HFFc6 (cell line): ENCODE measurements at regions not wholly inside any gene's neighbourhood (a gene's known extent, or its start where the extent isn't known, plus 50 kb on each side); places are given as distances from the start of the nearest gene placed in this dataset.

Experiments used
- DNase-seq: peaks from one replicate; pipeline ENCODE4 v3.0.0-alpha.2; 2018
- H3K27ac Mint-ChIP-seq: 2 replicates; pipeline ENCODE4 v1.8.0; 2020; ENCODE audit warnings: mild to moderate bottlenecking, mixed read lengths
- H3K27me3 Mint-ChIP-seq: 2 replicates; pipeline ENCODE4 v1.8.0; 2021; ENCODE audit warnings: mild to moderate bottlenecking, moderate library complexity, mixed read lengths; ENCODE audit not compliant: insufficient read depth
- H3K36me3 Mint-ChIP-seq: 2 replicates; pipeline ENCODE4 v1.8.0; 2021; ENCODE audit warnings: low read depth, mixed read lengths
- H3K4me1 Mint-ChIP-seq: 2 replicates; pipeline ENCODE4 v1.8.0; 2020; ENCODE audit warnings: low read depth, mixed read lengths
- H3K4me3 Mint-ChIP-seq: 2 replicates; pipeline ENCODE4 v1.8.0; 2020; ENCODE audit warnings: mild to moderate bottlenecking, moderate library complexity, mixed read lengths
- H3K9me3 Mint-ChIP-seq: 2 replicates; pipeline ENCODE4 v1.8.0; 2020; ENCODE audit warnings: mild to moderate bottlenecking, mixed read lengths
- CTCF ChIP-seq: fragments of 200-600 bp; sonication (generic); IDR thresholded peaks from 2 replicates; pipeline ENCODE4 v1.5.0; 2021; ENCODE audit warnings: antibody characterized with exemption, mild to moderate bottlenecking

- no peaks in the 10 kb centered on the region for H3K27me3 Mint-ChIP-seq
- TF ChIP-seq CTCF = no peak
- no peaks in the 10 kb centered on the region for H3K36me3 Mint-ChIP-seq
- H3K4me1 Mint-ChIP-seq = no peaks in the 10 kb centered on the region
- H3K27ac Mint-ChIP-seq = no peak overlapping the region
- no peak for DNase-seq
- H3K4me3 Mint-ChIP-seq = no peak overlapping the region
- H3K9me3 Mint-ChIP-seq = peaks cover 25% of the 10 kb centered on the region
These were observed 405.7 kb downstream of the PIK3C3 start for GRCh38 chr18:42360716-42361115.

DNA sequence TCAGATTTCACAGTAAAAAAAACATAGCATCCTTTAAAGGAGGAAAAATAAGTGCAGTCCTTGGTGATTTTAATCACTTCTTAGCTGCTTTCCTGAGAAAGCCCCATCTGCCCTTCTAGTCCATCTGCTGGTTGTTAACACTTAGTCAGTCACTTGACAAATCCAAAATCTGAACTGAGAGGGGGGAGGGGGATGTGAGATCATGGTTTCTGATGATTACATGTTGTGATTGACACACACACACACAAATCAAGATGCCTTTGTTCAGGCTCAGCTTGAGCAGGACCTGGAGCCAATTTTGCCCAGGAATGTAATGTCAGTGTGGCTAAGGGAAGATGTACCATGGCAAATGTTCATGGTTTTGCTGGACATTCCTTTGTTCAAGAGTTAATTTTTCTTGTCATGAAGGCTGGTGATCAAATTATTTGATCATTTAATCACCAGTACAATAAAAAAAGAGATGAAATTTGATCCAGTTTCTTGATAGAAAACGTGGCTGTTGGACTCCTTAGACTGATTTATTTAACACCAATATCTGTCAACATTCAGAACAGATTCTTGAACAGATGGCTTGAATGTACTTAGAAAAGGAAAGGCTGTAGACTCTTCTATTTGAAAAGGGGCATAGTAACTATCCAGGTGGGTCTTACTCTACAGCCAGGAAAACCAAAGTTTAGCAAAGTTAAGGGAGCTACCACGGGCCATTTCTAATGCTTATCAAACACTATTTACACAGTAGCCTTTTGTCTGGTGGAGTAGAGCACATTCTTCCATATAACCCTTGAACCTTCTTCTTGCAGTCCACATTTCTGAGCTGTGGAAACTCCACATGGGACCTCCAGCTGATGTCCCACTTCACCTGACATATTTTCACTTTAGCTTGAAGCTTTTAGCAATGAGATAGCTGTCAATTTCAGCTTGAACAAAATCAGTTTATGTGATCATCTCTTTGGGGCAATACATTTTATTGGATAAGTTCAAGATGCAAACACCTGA, 408.7 kb downstream of the PIK3C3 start:
- H3K4me1 Mint-ChIP-seq = no peaks in the 10 kb centered on the region
- H3K27me3 Mint-ChIP-seq = no peaks in the 10 kb centered on the region
- no peak overlapping the region for H3K4me3 Mint-ChIP-seq
- peaks cover 20% of the 10 kb centered on the region for H3K9me3 Mint-ChIP-seq
- no peak for TF ChIP-seq CTCF
- DNase-seq = no peak
- H3K36me3 Mint-ChIP-seq = no peaks in the 10 kb centered on the region
- no peak overlapping the region for H3K27ac Mint-ChIP-seq

GRCh38 chr18:42364766-42365165, 409.7 kb downstream of the PIK3C3 start:
- no peak for TF ChIP-seq CTCF
- no peak for DNase-seq
- no peak overlapping the region for H3K4me3 Mint-ChIP-seq
- no peak overlapping the region for H3K27ac Mint-ChIP-seq
- H3K36me3 Mint-ChIP-seq = no peaks in the 10 kb centered on the region
- H3K9me3 Mint-ChIP-seq = peaks cover 24% of the 10 kb centered on the region
- no peaks in the 10 kb centered on the region for H3K4me1 Mint-ChIP-seq
- no peaks in the 10 kb centered on the region for H3K27me3 Mint-ChIP-seq

- no peak for DNase-seq
- Mint-ChIP-seq H3K9me3 (peaks cover 24% of the 10 kb centered on the region), H3K27ac (no peak overlapping the region), H3K4me3 (no peak overlapping the region), H3K4me1 (no peaks in the 10 kb centered on the region), H3K27me3 (no peaks in the 10 kb centered on the region), H3K36me3 (no peaks in the 10 kb centered on the region)
- TF ChIP-seq CTCF = no peak
These were observed 410.6 kb downstream of the PIK3C3 start for GRCh38 chr18:42365591-42365990.

GRCh38 chr18:42373584-42373983, 418.6 kb downstream of the PIK3C3 start:
- TF ChIP-seq CTCF = no peak
- Mint-ChIP-seq H3K9me3 (peaks cover 16% of the 10 kb centered on the region), H3K27ac (no peak overlapping the region), H3K27me3 (no peaks in the 10 kb centered on the region), H3K36me3 (no peaks in the 10 kb centered on the region), H3K4me3 (no peak overlapping the region), H3K4me1 (no peaks in the 10 kb centered on the region)
- DNase-seq = no peak
